Lower leg skin (tissue), 4 donors: ENCODE measurements at regions not wholly inside any gene's neighbourhood (a gene's known extent, or its start where the extent isn't known, plus 50 kb on each side); places are given as distances from the start of the nearest gene placed in this dataset.
"Not testable (repeated sequence)": the region's sequence is repeated elsewhere in the genome, so short reads cannot be mapped to it uniquely, and the experiment has no call there.

Experiments used
- DNase-seq, 2 donors: peaks; one replicate each; pipeline ENCODE4 v3.0.0-alpha.2; 2019; ENCODE audit warnings: low spot score in 2 of 2
- H3K4me3 ChIP-seq: fragments of 200-600 bp; sonication (generic); 2 replicates; pipeline ENCODE4 v1.5.1; 2017; ENCODE audit warnings: mild to moderate bottlenecking, low read depth; ENCODE audit not compliant: poor library complexity, severe bottlenecking
- POLR2A ChIP-seq, 2 donors: fragments of 450-650 bp; IDR thresholded peaks; one replicate each; pipeline ENCODE4 v1.6.1; 2016 to 2017; ENCODE audit warnings: antibody characterized with exemption in 2 of 2, mild to moderate bottlenecking in 1 of 2, moderate library complexity in 1 of 2
- WGBS, 2 donors: methylation state at CpG; one replicate each; pipeline ENCODE4 v1.1.5; 2018; 5-methylcytosine and 5-hydroxymethylcytosine counted together
- intact Hi-C: fragments of 100-400 bp; cut with DNase I; formaldehyde crosslinking; loops from one replicate; pipeline ENCODE4 v1.15.0; 2023; ENCODE audit warnings: low total_unique reads
- TF ChIP-seq, protein P1 (sequence below), 3 donors: fragments of 450-650 bp; IDR thresholded peaks; one replicate each; pipeline ENCODE4 v1.5.1; 2016; ENCODE audit warnings: antibody characterized with exemption in 3 of 3, mild to moderate bottlenecking in 3 of 3, moderate library complexity in 2 of 3

- H3K4me3 ChIP-seq, DNase-seq, intact Hi-C loops: not testable (repeated sequence)
- 78 to 90% methylated on average over 5 of the region's 5 CpGs for WGBS, 2 donors
These were observed 116.1 kb upstream of the GJE1 start for GRCh38 chr6:142016666-142017065.

DNA sequence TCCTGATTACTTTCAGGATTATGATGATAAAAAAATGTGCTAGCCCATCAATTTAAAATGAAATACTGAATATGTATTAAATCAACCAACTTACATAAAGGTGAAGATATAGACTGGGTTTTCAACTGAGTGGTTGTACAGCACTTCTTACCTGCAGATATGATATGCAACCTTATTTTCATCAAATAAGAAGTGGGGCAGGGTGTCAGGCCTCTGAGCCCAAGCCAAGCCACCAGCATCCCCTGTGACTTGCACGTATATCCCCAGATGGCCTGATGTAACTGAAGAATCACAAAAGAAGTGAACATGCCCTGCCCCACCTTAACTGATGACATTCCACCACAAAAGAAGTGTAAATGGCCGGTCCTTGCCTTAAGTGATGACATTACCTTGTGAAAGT is 117.3 kb upstream of the GJE1 start:
- DNase-seq, H3K4me3 ChIP-seq, intact Hi-C loops: not testable (repeated sequence)
- 65 to 89% methylated on average over 2 of the region's 2 CpGs for WGBS, 2 donors

- intact Hi-C loops = no loop called here
- no peak overlapping the region for H3K4me3 ChIP-seq
- WGBS, 2 donors = 23 to 33% methylated on average over 5 of the region's 5 CpGs
- DNase-seq = no peak
- TF ChIP-seq, protein P1, sequence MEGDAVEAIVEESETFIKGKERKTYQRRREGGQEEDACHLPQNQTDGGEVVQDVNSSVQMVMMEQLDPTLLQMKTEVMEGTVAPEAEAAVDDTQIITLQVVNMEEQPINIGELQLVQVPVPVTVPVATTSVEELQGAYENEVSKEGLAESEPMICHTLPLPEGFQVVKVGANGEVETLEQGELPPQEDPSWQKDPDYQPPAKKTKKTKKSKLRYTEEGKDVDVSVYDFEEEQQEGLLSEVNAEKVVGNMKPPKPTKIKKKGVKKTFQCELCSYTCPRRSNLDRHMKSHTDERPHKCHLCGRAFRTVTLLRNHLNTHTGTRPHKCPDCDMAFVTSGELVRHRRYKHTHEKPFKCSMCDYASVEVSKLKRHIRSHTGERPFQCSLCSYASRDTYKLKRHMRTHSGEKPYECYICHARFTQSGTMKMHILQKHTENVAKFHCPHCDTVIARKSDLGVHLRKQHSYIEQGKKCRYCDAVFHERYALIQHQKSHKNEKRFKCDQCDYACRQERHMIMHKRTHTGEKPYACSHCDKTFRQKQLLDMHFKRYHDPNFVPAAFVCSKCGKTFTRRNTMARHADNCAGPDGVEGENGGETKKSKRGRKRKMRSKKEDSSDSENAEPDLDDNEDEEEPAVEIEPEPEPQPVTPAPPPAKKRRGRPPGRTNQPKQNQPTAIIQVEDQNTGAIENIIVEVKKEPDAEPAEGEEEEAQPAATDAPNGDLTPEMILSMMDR (IDR thresholded peaks at IDR 0.05) = no peak
- no peak for TF ChIP-seq POLR2A (IDR thresholded peaks at IDR 0.05)
These were observed 117.7 kb upstream of the GJE1 start for GRCh38 chr6:142015011-142015410.

DNA sequence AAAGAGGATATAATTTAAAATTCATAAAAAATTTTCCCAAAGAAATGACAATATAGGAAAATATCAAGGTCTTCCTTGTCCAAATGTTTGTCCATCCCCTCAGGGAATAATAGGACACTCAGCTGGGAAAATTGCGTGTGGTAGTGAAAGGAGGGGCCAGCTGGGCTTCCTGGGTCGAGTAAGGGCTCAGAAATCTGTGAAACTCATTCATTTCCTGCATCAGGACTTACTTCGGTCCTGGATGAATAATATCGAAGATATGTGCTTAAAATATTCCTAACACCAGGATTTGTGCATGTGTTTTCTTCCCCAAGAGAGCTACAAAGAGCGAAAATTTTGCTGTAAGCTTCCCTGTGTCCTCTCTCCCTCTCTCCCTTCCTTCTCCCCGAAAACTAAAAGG is 118.2 kb upstream of the GJE1 start:
- DNase-seq = no peak
- WGBS, 2 donors = 20 to 23% methylated on average over 6 of the region's 6 CpGs
- intact Hi-C loops = no loop called here
- TF ChIP-seq, protein P1 (IDR thresholded peaks at IDR 0.05) = no peak
- no peak for TF ChIP-seq POLR2A (IDR thresholded peaks at IDR 0.05)
- no peak overlapping the region for H3K4me3 ChIP-seq

GRCh38 chr6:142013875-142014495 is 118.7 kb upstream of the GJE1 start:
- no peak for TF ChIP-seq POLR2A (IDR thresholded peaks at IDR 0.05)
- TF ChIP-seq, protein P1 (IDR thresholded peaks at IDR 0.05) = no peak
- WGBS, 2 donors = 52 to 63% methylated on average over 4 of the region's 4 CpGs
- intact Hi-C loops = no loop called here
- H3K4me3 ChIP-seq = no peak overlapping the region
- DNase-seq = no peak

- DNase-seq = no peak
- TF ChIP-seq, protein P1 (IDR thresholded peaks at IDR 0.05) = no peak
- no peak for TF ChIP-seq POLR2A (IDR thresholded peaks at IDR 0.05)
- intact Hi-C loops = no loop called here
- H3K4me3 ChIP-seq = no peak overlapping the region
These were observed 119.4 kb upstream of the GJE1 start for GRCh38 chr6:142013287-142013686.

DNA sequence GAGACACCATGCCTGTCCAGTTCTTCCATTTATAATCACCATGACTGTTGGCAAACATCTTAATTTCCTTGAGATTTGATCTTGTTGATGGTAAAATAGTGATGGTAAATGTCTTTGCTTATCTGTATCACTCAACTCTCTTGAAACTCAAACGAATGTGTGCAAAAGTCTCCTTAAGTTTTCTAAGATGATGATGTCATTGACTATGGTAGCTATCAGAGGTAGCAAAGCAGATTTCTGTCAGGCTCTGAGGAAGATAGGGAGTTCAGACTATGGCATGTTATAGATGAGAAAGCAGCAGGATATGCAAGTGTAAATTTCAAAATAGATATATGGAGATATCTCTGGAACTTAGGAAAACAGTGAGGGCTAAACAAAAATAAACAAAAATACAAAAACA is 121.0 kb upstream of the GJE1 start:
- TF ChIP-seq POLR2A (IDR thresholded peaks at IDR 0.05) = no peak
- TF ChIP-seq, protein P1 (IDR thresholded peaks at IDR 0.05) = no peak
- no peak for DNase-seq
- 80 to 83% methylated on average over 1 of the region's 1 CpG for WGBS, 2 donors
- no peak overlapping the region for H3K4me3 ChIP-seq
- intact Hi-C loops = no loop called here
